LNCaP clone FGC (cell line): ENCODE measurements at regions not wholly inside any gene's neighbourhood (a gene's known extent, or its start where the extent isn't known, plus 50 kb on each side); places are given as distances from the start of the nearest gene placed in this dataset.

Experiments
- DNase-seq: peaks from one replicate; pipeline ENCODE4 v3.0.0-alpha.2; 2011; ENCODE audit warnings: low read depth
- H3K4me3 ChIP-seq: 2 replicates; pipeline ENCODE4 v1.5.1; 2011; ENCODE audit warnings: mild to moderate bottlenecking, low read depth, low read length, control low read depth
- TF ChIP-seq, protein P1 (sequence below): IDR thresholded peaks from 2 replicates; pipeline ENCODE4 v1.5.1; 2012; ENCODE audit warnings: mild to moderate bottlenecking; ENCODE audit not compliant: control insufficient read depth, insufficient read depth; ENCODE audit errors: extremely low read depth

DNA sequence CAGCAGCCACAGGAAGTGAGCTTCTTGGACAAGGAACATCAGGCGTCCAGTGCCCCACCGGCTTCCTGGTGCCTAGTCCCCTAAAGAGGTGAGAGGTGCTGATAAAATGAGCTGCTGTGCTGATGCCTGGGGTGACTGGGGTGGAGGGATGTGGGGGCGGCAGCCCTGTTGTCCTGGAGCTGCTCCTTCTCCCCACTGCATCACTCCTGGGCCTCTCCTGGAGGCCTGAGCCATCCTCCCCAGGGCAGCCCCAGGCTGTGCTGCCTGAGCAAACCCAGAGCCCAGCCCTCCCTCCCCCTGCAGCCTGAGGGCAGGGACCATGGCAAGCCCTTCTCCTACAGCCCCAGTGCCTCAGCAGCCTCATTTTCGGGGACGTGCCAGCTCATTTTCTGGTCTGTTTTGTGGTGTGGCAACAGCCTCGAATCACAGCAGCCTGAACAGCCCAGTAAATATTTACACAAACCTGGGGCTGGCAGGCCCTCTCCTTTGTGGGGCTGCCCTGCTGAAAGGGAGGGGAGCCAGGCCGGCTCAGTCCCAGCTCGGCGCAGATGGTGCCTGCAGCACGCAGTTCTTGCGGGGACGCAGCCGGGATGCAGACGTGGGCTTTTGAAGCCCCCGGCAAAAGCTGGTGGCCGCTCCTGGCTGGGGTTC is 259.9 kb downstream of the DLL1 start:
- DNase-seq: peak; percentile 36
- no peak overlapping the region for H3K4me3 ChIP-seq
- TF ChIP-seq, protein P1, sequence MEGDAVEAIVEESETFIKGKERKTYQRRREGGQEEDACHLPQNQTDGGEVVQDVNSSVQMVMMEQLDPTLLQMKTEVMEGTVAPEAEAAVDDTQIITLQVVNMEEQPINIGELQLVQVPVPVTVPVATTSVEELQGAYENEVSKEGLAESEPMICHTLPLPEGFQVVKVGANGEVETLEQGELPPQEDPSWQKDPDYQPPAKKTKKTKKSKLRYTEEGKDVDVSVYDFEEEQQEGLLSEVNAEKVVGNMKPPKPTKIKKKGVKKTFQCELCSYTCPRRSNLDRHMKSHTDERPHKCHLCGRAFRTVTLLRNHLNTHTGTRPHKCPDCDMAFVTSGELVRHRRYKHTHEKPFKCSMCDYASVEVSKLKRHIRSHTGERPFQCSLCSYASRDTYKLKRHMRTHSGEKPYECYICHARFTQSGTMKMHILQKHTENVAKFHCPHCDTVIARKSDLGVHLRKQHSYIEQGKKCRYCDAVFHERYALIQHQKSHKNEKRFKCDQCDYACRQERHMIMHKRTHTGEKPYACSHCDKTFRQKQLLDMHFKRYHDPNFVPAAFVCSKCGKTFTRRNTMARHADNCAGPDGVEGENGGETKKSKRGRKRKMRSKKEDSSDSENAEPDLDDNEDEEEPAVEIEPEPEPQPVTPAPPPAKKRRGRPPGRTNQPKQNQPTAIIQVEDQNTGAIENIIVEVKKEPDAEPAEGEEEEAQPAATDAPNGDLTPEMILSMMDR: no peak

DNA sequence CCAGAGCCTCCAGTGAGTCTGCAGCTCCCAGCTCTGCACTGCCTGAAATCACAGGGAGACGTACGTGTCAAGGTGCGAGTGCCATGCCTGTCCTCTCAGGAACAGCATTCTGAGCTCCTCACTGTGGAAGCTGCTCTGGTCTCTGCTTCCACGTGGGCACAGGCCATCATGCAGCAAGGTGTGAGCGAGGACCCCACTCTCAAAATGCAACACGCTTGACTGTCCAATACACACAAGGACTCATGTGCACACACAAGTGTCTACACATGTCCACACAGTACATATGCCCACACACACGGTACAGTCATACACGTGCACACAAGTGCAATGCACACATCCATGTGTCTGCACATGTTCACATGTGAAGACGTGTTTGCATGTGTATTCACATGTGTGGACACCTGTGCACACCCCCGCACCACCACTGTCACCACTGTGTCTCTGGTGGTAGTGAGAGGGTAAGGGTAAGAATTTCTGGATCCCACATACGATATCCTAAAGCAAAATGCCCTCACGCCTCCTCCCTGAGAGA is 260.5 kb downstream of the DLL1 start:
- no peak for DNase-seq
- TF ChIP-seq, protein P1: no peak
- no peak overlapping the region for H3K4me3 ChIP-seq

DNA sequence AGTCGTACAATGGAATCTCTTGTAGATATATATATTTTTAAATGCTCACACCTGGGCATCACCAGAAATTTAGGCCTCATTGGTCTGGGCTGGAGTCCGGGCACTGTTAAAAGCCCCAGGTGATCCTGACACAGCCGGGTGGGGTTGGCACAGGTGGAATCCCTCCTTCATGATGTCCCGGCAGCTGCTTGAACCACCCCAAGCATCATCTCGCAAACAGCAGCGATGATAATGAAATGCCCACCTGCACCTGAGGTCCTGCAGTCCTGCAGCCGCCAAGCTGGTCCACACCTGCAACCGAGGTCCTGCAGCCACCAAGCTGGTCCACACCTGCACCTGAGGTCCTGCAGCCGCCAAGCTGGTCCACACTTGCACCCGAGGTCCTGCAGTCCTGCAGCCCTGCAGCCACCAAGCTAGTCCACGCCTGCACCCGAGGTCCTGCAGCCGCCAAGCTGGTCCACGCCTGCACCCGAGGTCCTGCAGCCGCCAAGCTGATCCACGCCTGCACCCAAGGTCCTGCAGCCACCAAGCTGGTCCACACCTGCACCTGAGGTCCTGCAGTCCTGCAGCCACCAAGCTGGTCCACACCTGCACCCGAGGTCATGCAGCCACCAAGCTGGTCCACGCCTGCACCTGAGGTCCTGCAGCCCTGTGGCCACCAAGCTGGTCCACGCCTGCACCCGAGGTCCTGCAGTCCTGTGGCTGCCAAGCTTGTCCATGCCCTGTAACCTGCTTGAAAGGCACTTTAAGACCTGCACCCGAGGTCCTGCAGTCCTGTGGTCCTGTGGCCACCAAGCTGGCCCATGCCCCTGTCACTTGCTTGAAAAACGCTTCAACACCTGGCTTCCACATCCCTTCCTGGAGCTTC is 261.2 kb downstream of the DLL1 start:
- TF ChIP-seq, protein P1: no peak
- H3K4me3 ChIP-seq: no peak overlapping the region
- no peak for DNase-seq

DNA sequence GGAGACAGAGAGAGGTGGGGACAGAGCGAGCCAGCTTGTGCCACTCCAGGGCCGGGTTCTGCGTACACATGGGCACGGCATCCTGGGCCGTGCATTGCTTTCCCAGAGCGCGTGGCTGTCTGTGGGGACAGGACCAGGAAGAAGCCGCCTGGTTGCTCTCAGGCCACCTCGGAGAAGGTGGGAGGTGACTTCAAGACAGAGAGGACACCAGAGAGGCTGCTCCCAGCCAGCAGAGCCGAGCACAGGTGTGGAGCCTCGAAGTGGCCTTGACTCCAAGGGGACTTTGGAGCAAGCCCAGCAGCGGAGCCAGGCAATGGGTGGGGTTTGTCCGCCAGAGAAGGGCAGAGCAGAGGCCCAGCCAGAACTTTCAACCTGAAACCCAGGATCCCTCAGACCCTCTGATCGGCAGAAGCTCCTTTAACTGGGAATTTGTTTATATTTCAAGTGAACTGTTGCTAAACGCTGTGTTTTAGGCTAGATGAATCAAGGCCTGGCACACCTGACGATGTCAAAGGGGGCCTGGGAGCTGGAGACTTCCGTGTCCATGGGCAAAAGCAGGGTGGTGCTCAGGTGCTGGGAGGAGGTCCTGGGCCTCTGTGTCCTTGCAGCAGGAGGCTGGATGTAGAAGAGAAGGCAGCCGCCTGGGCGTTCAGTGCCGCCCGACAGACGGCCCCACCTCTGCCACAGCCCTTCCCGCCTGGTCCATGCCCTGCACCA is 262.1 kb downstream of the DLL1 start:
- DNase-seq: no peak

DNA sequence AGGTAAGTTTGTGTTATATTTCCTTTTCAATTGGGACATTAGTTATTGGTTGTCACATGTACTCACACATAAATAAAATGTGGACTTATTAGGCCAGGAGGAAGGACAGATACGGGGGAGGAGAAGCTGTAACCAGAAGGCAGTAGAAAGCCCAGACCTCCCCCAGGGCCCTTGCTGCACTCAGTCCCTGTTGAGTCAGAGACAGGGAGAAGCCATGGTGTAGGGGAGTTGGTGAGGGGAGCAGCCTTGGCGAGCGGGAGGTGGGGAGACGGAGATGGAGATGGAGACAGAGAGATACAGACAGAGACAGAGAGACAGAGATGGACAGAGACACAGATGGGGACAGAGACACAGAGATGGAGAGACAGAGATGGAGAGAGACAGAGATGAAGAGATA is 263.2 kb downstream of the DLL1 start:
- TF ChIP-seq, protein P1: no peak
- no peak overlapping the region for H3K4me3 ChIP-seq
- no peak for DNase-seq

More for the DNA sequence above, 262.1 kb downstream of the DLL1 start:
- no peak overlapping the region for H3K4me3 ChIP-seq
- TF ChIP-seq, protein P1: no peak

DNA sequence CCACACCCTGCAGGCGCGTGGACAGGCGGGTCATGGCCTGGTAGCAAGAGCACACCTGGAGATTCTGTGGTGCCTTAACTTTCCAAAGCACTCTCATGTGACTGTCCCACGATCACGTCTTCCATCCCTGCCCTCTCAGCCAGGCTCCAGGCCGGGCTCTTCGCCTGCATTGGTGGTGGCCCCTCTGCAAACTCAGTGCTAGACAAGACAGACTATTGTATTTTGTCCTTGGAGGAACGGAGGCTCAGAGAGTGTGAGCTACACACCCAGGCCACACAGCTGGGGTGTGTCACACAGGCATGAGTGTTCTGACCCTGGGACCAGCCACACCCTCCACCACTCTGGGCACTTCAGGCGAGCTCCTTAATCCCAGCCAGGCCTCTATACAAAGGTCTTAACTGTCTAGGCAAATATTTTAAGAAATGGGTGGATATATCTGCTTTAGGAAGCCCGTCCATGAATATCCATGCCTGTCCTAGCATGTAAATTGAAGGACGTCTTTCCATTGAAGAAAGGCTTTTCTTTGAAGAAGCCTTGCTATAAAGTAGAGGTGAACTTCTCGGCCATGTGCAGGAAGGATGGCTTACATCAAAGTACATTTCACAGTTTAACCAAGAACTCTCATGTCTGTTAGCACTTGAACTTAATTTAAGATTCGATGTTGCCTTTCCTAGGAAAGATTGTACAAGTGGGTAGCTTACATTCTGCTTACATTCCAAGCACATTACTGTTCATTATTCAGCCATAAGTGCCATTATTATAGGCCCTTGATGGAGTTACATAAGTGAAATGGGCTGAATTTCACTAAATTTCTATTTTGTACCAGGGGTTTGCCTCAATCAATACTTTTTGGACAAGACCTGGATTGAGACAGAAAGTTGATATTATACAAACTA is 263.9 kb downstream of the DLL1 start:
- no peak for DNase-seq
- TF ChIP-seq, protein P1: no peak
- H3K4me3 ChIP-seq: no peak overlapping the region
